ENCODE measurements at regions not wholly inside any gene's neighbourhood (a gene's known extent, or its start where the extent isn't known, plus 50 kb on each side); places are given as distances from the start of the nearest gene placed in this dataset.

DNA sequence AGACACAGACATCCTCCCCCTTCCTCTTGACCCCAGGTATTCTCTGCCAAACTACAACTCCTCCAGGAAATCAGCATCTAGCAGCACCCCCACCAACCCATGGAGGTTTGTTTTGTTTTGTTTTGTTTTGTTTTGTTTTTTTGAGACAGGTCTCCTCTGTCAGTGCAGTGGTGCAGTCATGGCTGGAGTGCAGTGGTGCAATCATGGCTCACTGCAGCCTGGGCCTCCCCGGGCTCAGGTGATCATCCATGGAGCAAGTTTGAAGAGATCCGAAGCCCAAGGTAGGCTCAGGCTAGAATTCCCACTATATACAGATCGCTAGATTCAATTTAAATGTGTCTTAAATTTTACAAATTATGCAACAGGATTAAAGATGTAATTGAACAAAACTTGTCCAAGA lies 518.2 kb upstream of the ARID1B start:
- Histone ChIP-seq H3K27me3 (ENCODE audit: control insufficient read depth, insufficient read depth, low read length) (no peaks in the 10 kb centered on the region), H3K4me3 (ENCODE audit: low read length) (no peak overlapping the region), H3K27ac (ENCODE audit: low read length) (no peak overlapping the region), H3K36me3 (ENCODE audit: control insufficient read depth, low read depth, low read length) (no peaks in the 10 kb centered on the region), H3K9me3 (ENCODE audit: control insufficient read depth, low read depth, low read length) (no peaks in the 10 kb centered on the region), H3K9ac (ENCODE audit: low read length) (no peak overlapping the region), H3K4me1 (ENCODE audit: control insufficient read depth, low read depth, low read length) (no peaks in the 10 kb centered on the region)

DNA sequence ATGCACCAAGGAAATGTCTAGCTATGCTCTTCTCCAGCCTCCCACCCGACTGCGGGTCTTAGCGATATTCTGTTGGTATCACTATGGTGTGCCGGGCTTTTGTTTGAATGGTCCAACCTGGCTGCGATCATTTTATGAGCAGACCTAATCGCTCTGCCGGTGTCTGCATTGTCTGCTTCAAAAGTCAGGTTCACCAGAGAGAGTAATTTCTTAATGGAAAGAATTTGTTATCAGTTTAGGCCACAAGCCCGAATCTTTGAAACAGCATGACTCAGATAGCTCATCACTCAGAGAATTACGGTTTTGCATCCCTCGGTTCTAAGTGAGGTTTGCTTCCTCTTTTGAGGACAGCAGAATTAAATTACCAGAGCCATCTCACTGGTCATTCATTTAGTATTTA lies 521.0 kb upstream of the ARID1B start:
- Histone ChIP-seq H3K9me3 (ENCODE audit: control insufficient read depth, low read depth, low read length) (no peaks in the 10 kb centered on the region), H3K4me3 (ENCODE audit: low read length) (no peak overlapping the region), H3K27ac (ENCODE audit: low read length) (no peak overlapping the region), H3K9ac (ENCODE audit: low read length) (no peak overlapping the region), H3K36me3 (ENCODE audit: control insufficient read depth, low read depth, low read length) (no peaks in the 10 kb centered on the region), H3K4me1 (ENCODE audit: control insufficient read depth, low read depth, low read length) (no peaks in the 10 kb centered on the region), H3K27me3 (ENCODE audit: control insufficient read depth, insufficient read depth, low read length) (no peaks in the 10 kb centered on the region)

DNA sequence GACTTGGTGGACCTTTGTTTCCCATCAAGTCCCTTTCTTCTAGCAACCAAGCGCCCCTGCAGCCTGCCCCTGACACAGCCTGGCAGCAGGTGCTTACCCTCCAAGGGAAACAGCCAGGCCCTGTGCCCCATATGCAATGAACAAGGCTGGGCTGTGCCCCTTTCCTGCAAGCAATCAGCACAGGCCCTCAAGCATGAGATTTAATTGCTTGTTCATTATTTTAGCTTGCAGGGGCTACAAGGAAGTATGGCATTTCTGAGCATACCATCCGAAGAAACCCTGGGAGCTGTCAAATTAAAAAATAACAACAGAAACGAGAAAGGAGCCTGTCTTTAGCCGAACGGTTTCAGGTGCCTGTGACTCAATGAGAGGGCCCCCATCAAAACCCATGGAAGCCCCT lies 522.9 kb upstream of the ARID1B start:
- no peaks in the 10 kb centered on the region for H3K36me3 ChIP-seq (ENCODE audit: control insufficient read depth, low read depth, low read length)
- H3K4me1 ChIP-seq (ENCODE audit: control insufficient read depth, low read depth, low read length) = no peaks in the 10 kb centered on the region
- no peak overlapping the region for H3K27ac ChIP-seq (ENCODE audit: low read length)
- H3K27me3 ChIP-seq (ENCODE audit: control insufficient read depth, insufficient read depth, low read length) = no peaks in the 10 kb centered on the region
- H3K9me3 ChIP-seq (ENCODE audit: control insufficient read depth, low read depth, low read length) = no peaks in the 10 kb centered on the region
- no peak overlapping the region for H3K4me3 ChIP-seq (ENCODE audit: low read length)
- no peak overlapping the region for H3K9ac ChIP-seq (ENCODE audit: low read length)

DNA sequence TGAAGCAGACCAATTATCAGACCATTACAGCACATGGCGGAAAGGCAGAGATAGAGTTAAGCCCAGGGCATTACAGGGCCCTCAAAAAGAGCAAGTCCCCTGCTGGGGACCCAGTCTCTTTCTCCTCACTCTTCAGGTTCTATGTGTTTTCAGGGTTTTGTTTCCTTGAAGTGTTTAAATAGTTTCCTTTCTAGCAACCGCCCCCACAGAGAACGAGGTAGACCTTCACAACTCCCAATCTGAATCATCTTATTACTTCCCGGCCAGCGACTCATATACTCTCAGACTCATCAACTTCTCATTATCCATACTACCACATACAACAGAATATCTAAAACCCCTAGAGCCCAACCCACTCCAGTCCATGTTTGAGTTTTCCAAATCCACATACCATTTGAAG lies 526.6 kb upstream of the ARID1B start:
- no peak overlapping the region for H3K9ac ChIP-seq (ENCODE audit: low read length)
- no peaks in the 10 kb centered on the region for H3K27me3 ChIP-seq (ENCODE audit: control insufficient read depth, insufficient read depth, low read length)

DNA sequence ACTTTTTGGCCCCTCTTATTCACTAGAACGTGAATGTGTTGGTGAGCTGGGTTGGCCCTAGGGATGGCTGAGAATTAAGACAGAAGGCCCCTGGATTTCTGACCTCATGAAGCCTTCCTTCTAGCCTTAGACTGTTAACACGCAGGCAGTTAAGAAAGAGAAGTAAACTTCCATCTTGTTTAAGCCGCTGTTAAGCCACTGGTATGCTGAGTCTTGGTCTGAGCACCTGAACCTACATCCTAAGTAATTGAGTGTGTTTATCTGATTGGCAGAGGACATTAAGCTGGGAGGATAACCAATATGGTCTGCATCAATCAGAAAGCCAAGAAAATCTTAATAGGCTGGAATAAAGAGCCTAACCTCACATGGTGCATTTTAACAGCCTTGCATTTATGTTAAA lies 535.0 kb upstream of the ARID1B start:
- Histone ChIP-seq H3K4me3 (ENCODE audit: low read length) (no peak overlapping the region), H3K9ac (ENCODE audit: low read length) (no peak overlapping the region), H3K4me1 (ENCODE audit: control insufficient read depth, low read depth, low read length) (peaks cover 3% of the 10 kb centered on the region), H3K9me3 (ENCODE audit: control insufficient read depth, low read depth, low read length) (no peaks in the 10 kb centered on the region), H3K36me3 (ENCODE audit: control insufficient read depth, low read depth, low read length) (no peaks in the 10 kb centered on the region), H3K27me3 (ENCODE audit: control insufficient read depth, insufficient read depth, low read length) (no peaks in the 10 kb centered on the region), H3K27ac (ENCODE audit: low read length) (no peak overlapping the region)

More for the DNA sequence above, 526.6 kb upstream of the ARID1B start:
- Histone ChIP-seq H3K4me3 (ENCODE audit: low read length) (no peak overlapping the region), H3K4me1 (ENCODE audit: control insufficient read depth, low read depth, low read length) (no peaks in the 10 kb centered on the region), H3K27ac (ENCODE audit: low read length) (no peak overlapping the region), H3K9me3 (ENCODE audit: control insufficient read depth, low read depth, low read length) (no peaks in the 10 kb centered on the region), H3K36me3 (ENCODE audit: control insufficient read depth, low read depth, low read length) (no peaks in the 10 kb centered on the region)

DNA sequence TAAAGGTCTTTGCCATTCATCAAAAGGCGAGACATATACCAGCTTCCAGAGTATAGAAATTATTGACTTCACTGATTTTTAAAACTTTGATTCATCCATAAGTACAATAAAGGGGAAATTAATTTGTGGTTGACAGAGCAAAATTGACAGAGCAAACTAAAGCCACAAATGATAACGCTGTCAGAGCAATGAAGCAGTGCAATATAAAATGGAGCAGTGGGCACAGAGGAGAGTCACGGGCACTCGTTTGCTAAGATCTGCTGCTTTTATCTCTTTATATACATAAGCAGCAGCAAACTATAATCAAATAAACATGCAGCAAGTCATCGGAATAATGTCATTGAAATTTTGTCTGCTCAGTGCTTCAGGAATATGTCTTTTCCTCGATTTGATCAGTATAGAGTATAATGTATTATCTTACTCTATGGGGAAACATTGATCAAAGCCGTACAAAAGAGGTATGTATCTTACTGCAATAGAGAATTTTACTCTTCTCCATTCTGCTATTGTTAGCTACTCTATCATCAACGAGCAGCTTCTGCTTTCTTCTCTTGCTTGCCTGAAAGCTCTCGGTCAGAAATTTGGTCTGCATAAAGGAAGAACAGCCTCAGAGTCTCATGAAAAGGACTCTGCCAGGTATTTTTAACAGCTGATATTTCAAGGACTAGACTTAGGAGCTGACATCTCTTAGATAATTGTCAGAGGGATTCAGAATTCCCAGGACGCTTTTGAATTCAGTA lies 546.0 kb upstream of the ARID1B start:
- Histone ChIP-seq H3K4me3 (ENCODE audit: low read length) (no peak overlapping the region), H3K36me3 (ENCODE audit: control insufficient read depth, low read depth, low read length) (no peaks in the 10 kb centered on the region), H3K27me3 (ENCODE audit: control insufficient read depth, insufficient read depth, low read length) (no peaks in the 10 kb centered on the region), H3K9me3 (ENCODE audit: control insufficient read depth, low read depth, low read length) (no peaks in the 10 kb centered on the region), H3K27ac (ENCODE audit: low read length) (no peak overlapping the region), H3K9ac (ENCODE audit: low read length) (no peak overlapping the region), H3K4me1 (ENCODE audit: control insufficient read depth, low read depth, low read length) (no peaks in the 10 kb centered on the region)

DNA sequence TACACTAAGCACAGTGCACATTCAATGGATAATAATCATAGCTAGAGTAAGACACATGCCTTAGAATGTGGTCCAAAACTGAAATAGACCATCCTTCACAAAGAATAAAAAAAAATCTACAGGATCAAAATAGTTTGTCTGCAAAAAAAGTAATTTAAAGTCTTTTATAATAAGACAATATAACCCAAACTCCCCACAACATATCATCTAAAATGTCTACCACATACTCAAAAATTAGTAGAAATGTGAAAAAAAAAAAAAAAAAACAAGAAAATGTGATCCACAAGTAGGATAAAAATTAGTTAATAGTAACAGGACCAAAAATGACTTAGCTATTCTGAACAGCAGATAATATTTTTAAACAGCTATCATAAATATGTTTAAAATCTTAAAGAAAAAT lies 557.2 kb upstream of the ARID1B start:
- Histone ChIP-seq H3K4me1 (ENCODE audit: control insufficient read depth, low read depth, low read length) (no peaks in the 10 kb centered on the region), H3K4me3 (ENCODE audit: low read length) (no peak overlapping the region), H3K27ac (ENCODE audit: low read length) (no peak overlapping the region), H3K9me3 (ENCODE audit: control insufficient read depth, low read depth, low read length) (no peaks in the 10 kb centered on the region), H3K36me3 (ENCODE audit: control insufficient read depth, low read depth, low read length) (no peaks in the 10 kb centered on the region), H3K9ac (ENCODE audit: low read length) (no peak overlapping the region), H3K27me3 (ENCODE audit: control insufficient read depth, insufficient read depth, low read length) (no peaks in the 10 kb centered on the region)

DNA sequence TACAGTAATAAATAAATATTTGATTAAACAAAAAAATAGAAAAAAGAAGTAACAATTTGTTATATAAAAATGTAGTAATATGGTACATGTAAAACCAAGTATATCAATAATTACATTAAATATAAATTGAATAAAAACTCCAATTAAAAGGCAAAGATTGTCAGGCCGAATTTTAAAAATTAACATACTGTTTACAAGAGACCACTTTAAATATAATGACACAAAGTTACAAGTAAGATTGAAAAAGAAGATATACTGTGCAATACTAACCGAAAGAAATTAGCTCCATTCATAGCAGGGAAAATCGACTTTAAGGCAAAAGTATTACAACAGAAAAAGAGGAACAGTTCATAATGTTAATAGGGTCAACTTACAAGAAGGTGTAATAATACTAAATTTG lies 571.5 kb upstream of the ARID1B start:
- no peak overlapping the region for H3K27ac ChIP-seq (ENCODE audit: low read length)
- no peaks in the 10 kb centered on the region for H3K9me3 ChIP-seq (ENCODE audit: control insufficient read depth, low read depth, low read length)
- H3K4me1 ChIP-seq (ENCODE audit: control insufficient read depth, low read depth, low read length) = no peaks in the 10 kb centered on the region
- H3K4me3 ChIP-seq (ENCODE audit: low read length) = no peak overlapping the region
- no peaks in the 10 kb centered on the region for H3K36me3 ChIP-seq (ENCODE audit: control insufficient read depth, low read depth, low read length)
- H3K27me3 ChIP-seq (ENCODE audit: control insufficient read depth, insufficient read depth, low read length) = no peaks in the 10 kb centered on the region
- H3K9ac ChIP-seq (ENCODE audit: low read length) = no peak overlapping the region

DNA sequence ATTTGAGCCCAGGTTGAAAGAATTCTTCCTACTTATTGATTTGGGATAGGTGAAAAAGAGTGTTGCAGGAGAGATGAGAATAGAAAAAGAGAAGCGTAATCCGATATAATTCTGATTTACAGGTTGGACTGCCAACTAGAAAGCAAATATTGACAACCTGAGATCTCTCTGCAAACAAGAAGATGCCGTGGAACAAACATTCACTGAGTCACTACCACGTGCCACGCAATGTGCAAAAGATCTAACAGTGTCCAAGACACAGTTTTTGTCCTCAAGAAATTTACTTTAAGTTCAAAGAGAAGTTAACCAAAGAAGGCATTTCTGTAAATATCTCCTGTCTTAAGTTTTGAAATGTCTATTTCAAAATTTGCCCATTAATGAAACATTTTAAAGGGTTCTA lies 578.0 kb upstream of the ARID1B start:
- Histone ChIP-seq H3K36me3 (ENCODE audit: control insufficient read depth, low read depth, low read length) (no peaks in the 10 kb centered on the region), H3K9ac (ENCODE audit: low read length) (no peak overlapping the region), H3K4me3 (ENCODE audit: low read length) (no peak overlapping the region), H3K4me1 (ENCODE audit: control insufficient read depth, low read depth, low read length) (no peaks in the 10 kb centered on the region), H3K27ac (ENCODE audit: low read length) (no peak overlapping the region), H3K27me3 (ENCODE audit: control insufficient read depth, insufficient read depth, low read length) (no peaks in the 10 kb centered on the region), H3K9me3 (ENCODE audit: control insufficient read depth, low read depth, low read length) (no peaks in the 10 kb centered on the region)

DNA sequence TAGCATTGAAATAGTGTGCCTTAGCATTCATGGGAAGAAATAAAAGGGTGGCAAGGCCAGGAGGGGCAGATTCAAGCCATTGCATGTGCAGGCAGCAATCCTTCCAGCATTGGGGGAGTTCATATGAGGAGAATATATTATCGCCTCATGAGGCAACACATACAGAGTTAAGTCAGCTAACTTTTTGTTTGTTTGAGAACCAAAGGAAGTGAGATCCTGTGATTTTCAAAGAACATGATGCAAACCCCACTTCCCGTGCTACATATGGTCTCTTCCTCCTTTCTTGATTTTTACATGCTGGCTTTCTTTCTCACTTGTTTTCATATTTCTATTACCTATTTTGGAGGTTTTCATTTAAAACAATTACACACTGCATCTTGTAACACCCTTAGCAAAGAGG lies 579.7 kb upstream of the ARID1B start:
- no peaks in the 10 kb centered on the region for H3K36me3 ChIP-seq (ENCODE audit: control insufficient read depth, low read depth, low read length)
- H3K4me1 ChIP-seq (ENCODE audit: control insufficient read depth, low read depth, low read length) = no peaks in the 10 kb centered on the region
- H3K4me3 ChIP-seq (ENCODE audit: low read length) = no peak overlapping the region
- H3K27ac ChIP-seq (ENCODE audit: low read length) = no peak overlapping the region
- H3K9ac ChIP-seq (ENCODE audit: low read length) = no peak overlapping the region
- H3K27me3 ChIP-seq (ENCODE audit: control insufficient read depth, insufficient read depth, low read length) = no peaks in the 10 kb centered on the region
- no peaks in the 10 kb centered on the region for H3K9me3 ChIP-seq (ENCODE audit: control insufficient read depth, low read depth, low read length)

DNA sequence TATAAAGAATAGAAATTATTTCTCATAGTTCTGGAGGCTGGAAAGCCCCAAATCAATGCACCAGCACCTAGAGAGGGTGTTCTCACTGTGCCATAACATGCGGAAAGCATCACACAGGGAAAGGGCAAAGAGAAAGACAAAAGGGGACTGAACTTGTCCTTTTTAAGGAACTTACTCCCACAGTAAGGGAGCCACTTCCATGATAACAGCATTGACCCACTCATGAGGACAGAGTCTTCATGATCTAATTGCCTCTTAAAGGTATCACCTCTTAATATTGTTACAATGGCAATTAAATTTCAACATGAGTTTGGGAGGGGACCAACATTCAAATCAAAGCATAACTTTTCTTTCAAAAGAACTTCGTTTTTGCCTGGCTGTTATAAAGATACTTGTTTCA lies 582.2 kb upstream of the ARID1B start:
- H3K27ac ChIP-seq (ENCODE audit: low read length) = no peak overlapping the region
- no peaks in the 10 kb centered on the region for H3K27me3 ChIP-seq (ENCODE audit: control insufficient read depth, insufficient read depth, low read length)
- no peak overlapping the region for H3K4me3 ChIP-seq (ENCODE audit: low read length)
- no peak overlapping the region for H3K9ac ChIP-seq (ENCODE audit: low read length)
- no peaks in the 10 kb centered on the region for H3K9me3 ChIP-seq (ENCODE audit: control insufficient read depth, low read depth, low read length)
- H3K4me1 ChIP-seq (ENCODE audit: control insufficient read depth, low read depth, low read length) = no peaks in the 10 kb centered on the region
- no peaks in the 10 kb centered on the region for H3K36me3 ChIP-seq (ENCODE audit: control insufficient read depth, low read depth, low read length)

DNA sequence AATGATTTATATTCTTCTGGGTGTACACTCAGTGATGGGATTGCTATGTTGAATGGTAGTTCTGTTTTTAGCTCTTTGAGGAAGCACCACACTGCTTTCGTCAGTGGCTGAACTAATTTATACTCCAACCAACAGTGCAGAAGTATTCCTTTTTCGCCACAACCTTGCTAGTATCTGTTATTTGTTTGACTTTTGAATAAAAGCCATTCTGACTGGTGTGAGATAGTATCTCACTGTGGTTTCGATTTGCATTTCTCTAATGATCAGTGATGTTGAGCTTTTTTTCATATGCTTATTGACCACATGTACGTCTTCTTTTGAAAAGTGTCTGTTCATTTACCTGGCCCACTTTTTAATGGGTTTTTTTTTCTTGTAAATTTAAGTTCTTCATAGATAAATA lies 583.8 kb upstream of the ARID1B start:
- no peak overlapping the region for H3K27ac ChIP-seq (ENCODE audit: low read length)

More for the DNA sequence above, 583.8 kb upstream of the ARID1B start:
- Histone ChIP-seq H3K27me3 (ENCODE audit: control insufficient read depth, insufficient read depth, low read length) (no peaks in the 10 kb centered on the region), H3K4me1 (ENCODE audit: control insufficient read depth, low read depth, low read length) (no peaks in the 10 kb centered on the region), H3K36me3 (ENCODE audit: control insufficient read depth, low read depth, low read length) (no peaks in the 10 kb centered on the region), H3K9me3 (ENCODE audit: control insufficient read depth, low read depth, low read length) (no peaks in the 10 kb centered on the region), H3K9ac (ENCODE audit: low read length) (no peak overlapping the region), H3K4me3 (ENCODE audit: low read length) (no peak overlapping the region)

Data from iPS-18a (cell line).